GM10248 (cell line): ENCODE measurements at regions not wholly inside any gene's neighbourhood (a gene's known extent, or its start where the extent isn't known, plus 50 kb on each side); places are given as distances from the start of the nearest gene placed in this dataset.

ENCODE experiments used
- CTCF ChIA-PET: fragments of 300-600 bp; sonication (Branson Sonifier 250); formaldehyde crosslinking; extraction: SDS; loops from one replicate; lab custom pipeline; 2021; ENCODE audit warnings: antibody characterized with exemption; lab: Yijun Ruan, JAX
- POLR2A ChIA-PET: fragments of 350-650 bp; sonication (Branson Sonifier 250); formaldehyde crosslinking; extraction: SDS; loops from one replicate; lab custom pipeline; 2020; ENCODE audit warnings: antibody characterized with exemption; lab: Yijun Ruan, JAX
- DNase-seq: peaks from one replicate; pipeline ENCODE4 v3.0.0; 2012; ENCODE audit errors: extremely low spot score
- TF ChIP-seq, protein P1 (sequence below): IDR thresholded peaks from 2 replicates; pipeline ENCODE4 v1.5.1; 2012; ENCODE audit warnings: mild to moderate bottlenecking, low read depth; ENCODE audit errors: extremely low read depth, missing control alignments, control extremely low read depth

DNA sequence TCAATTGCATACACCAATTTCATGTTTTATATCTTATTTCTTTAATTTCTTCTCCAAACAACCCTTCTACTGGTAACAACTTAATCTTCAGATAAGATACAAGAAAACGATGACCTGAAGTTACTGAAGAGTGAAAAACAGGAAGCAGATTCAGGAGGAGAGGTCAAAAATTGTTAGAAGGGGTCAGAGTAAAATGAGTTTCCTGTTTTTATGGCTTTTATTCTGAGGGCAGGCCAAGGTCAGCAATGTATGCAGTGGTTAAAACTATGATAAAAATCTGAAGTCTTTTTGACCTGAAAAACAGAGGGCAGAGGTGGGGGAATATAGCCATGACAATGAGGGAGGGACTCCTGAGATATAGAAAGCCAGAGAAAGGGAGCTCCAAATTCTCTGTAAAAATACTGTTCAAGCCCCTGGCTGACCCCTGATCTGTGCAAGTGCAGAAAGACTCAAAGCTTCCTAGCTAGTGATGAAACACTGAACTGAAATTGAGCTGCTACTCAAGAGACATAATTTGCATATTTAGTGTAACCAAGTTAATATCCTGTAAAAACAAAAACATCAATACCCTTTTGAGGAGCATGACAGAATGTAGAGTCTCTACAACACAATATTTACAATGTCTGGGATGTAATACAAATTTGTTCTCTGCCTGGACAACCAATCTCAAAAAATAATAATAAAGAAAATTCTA, 514.3 kb upstream of the SEL1L start:
- ChIA-PET POLR2A (no interaction called here), CTCF (interaction anchor here (2.3 kb wide), 1 partner anchor 56 kb away, joined by 8 read pairs; no protein-coding TSS in a partner anchor)
- TF ChIP-seq, protein P1, sequence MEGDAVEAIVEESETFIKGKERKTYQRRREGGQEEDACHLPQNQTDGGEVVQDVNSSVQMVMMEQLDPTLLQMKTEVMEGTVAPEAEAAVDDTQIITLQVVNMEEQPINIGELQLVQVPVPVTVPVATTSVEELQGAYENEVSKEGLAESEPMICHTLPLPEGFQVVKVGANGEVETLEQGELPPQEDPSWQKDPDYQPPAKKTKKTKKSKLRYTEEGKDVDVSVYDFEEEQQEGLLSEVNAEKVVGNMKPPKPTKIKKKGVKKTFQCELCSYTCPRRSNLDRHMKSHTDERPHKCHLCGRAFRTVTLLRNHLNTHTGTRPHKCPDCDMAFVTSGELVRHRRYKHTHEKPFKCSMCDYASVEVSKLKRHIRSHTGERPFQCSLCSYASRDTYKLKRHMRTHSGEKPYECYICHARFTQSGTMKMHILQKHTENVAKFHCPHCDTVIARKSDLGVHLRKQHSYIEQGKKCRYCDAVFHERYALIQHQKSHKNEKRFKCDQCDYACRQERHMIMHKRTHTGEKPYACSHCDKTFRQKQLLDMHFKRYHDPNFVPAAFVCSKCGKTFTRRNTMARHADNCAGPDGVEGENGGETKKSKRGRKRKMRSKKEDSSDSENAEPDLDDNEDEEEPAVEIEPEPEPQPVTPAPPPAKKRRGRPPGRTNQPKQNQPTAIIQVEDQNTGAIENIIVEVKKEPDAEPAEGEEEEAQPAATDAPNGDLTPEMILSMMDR, result no peak
- DNase-seq, result no peak

DNA sequence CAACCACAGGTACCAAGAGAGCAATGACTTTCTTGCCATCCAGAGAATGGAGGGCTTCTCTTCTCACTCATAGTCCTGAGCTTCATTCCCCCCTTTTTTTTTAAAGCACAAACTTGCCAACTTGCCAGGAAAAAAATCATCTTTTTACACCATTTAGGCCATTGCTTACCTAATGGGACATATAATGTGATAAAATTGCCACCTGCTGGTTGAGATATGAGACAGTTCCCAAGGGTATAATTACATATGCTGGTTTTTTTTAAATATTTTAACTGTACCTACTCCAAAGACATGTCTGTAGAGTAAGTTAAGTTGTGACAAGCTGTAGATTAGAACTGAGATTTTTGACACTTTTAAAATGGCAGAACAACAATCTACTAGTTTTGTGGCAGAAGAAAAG, 519.1 kb upstream of the SEL1L start:
- TF ChIP-seq, protein P1, result no peak
- ChIA-PET POLR2A (no interaction called here), CTCF (interaction anchor here (1.0 to 2.0 kb wide), 6 partner anchors 8 to 63 kb away, joined by 3 to 5 read pairs (median 3); no protein-coding TSS in a partner anchor)
- no peak for DNase-seq

DNA sequence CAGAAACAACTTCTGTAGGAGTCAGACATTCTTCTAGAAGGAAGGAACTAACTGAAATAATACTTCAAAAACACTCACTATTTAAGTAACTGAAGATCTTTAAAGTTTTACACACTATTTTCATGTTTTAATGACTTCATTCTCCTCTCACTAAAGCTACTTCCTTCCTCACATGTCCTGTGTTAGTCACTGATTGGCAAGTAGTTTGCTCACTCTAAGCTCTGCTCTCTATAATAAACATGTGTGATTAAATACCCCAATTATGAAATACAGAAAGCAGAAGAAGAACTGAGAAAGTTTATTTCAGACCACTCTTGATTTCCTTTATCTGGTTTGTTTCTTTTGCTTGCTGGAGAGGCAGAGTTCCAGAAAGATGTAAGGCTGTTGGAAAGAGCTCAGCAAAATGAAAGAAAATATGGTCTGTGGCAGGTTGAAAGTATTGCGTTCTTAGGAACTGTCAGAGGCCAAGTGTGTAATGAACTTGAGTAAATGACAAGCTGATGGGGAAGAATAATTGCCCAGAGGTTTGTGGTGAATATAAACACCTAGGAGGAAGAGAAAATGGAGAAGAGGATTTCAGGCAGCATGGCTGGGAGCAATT, 522.0 kb upstream of the SEL1L start:
- POLR2A ChIA-PET, result no interaction called here
- TF ChIP-seq, protein P1, result no peak
- CTCF ChIA-PET, result interaction anchor here (1.1 to 1.6 kb wide), 4 partner anchors 9 to 66 kb away, joined by 3 to 5 read pairs (median 4); no protein-coding TSS in a partner anchor
- peak; percentile 6 for DNase-seq

DNA sequence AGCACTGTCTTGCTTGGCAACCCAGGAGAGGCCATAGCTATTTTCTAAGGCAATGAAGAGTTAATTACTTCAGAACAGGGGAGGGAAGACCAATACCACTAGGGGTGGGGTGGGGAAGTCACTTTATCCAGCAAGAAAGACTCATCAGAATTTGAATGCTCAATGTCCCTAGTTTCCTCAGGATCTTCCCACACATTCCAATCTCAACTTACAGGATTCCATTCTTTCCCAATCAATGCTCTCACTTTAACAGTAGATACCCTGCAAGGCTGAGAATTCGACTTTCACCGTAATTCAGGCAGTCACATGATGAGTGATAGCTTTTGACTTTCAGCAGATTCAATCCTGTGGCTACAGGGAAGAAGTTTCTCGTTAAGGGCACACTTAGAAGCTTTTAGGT, 526.6 kb upstream of the SEL1L start:
- no peak for DNase-seq
- TF ChIP-seq, protein P1, result no peak
- CTCF ChIA-PET, result interaction anchor here (0.9 kb wide), 1 partner anchor 13 kb away, joined by 3 read pairs; no protein-coding TSS in a partner anchor
- POLR2A ChIA-PET, result no interaction called here

DNA sequence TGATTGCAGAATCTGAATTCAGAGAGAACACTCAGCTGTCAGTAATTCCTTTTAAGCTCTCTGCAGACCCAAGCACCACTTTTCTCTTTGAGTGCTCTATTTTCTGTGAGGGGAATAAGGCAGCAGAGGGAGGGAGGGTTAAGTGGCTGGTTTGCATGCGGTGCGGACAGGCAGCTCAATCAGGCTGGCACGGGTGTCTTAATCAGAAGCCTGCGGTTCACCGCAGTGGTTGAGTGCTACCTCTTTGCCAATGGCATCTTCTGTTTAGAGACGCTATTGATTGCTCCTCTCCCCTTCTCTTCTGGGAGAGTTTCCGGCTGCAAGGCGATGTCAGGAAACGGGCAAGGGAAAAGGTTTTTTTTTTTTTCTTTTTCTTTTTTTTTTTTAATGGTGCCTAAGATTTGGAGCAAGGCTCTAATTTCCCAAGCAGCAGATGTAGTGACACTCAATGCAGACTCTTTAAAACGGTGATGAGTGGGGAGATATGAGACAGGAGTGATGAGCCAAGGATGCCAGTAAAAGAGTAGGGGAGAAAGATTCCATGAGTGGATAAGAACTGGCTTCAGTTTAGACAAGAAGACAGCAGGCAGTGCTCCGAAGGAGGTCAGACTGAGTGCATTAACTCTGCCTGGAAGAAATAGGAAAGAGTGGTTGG, 533.7 kb upstream of the SEL1L start:
- POLR2A ChIA-PET, result no interaction called here
- CTCF ChIA-PET, result no interaction called here
- no peak for DNase-seq
- TF ChIP-seq, protein P1, result no peak

DNA sequence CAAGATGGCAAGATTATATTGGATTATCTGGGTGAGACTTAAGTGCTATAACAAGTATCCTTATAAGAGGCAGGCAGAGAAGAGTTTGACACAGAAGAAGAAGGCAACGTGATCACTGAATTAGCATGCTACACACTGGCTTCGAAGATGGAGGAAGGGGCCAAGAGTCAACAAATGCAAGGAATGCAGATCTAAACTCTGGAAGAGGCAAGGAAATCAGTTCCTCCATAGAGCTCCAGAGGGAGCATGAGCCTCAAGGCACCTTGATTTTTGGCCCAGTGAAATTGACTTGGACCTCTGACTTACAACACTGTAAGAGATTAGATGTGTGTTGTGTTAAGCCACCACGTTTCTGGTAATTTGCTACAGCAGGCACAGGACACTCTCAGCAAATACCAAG, 536.4 kb upstream of the SEL1L start:
- POLR2A ChIA-PET, result no interaction called here
- CTCF ChIA-PET, result no interaction called here
- TF ChIP-seq, protein P1, result no peak
- no peak for DNase-seq
